Lower lobe of right lung (tissue), 2 donors: ENCODE measurements at regions not wholly inside any gene's neighbourhood (a gene's known extent, or its start where the extent isn't known, plus 50 kb on each side); places are given as distances from the start of the nearest gene placed in this dataset.
"Not testable (repeated sequence)": the region's sequence is repeated elsewhere in the genome, so short reads cannot be mapped to it uniquely, and the experiment has no call there.

Experiments used
- ATAC-seq, 2 donors: fragments of 200-7000 bp; cut with Tn5 transposase; one replicate each; pipeline ENCODE4 v1.9.1; 2020 to 2022; ENCODE audit warnings: mild to moderate bottlenecking in 2 of 2, moderate library complexity in 2 of 2
- DNase-seq: peaks from one replicate; pipeline ENCODE4 v3.0.0-alpha.2; 2020
- H3K27ac ChIP-seq: fragments of 200-600 bp; one replicate; pipeline ENCODE4 v1.8.0; 2022
- H3K27me3 ChIP-seq: fragments of 200-600 bp; one replicate; pipeline ENCODE4 v1.8.0; 2022; ENCODE audit warnings: low read depth
- H3K36me3 ChIP-seq: fragments of 200-600 bp; one replicate; pipeline ENCODE4 v1.8.0; 2022; ENCODE audit warnings: mild to moderate bottlenecking
- H3K4me1 ChIP-seq: fragments of 200-600 bp; one replicate; pipeline ENCODE4 v1.8.0; 2022
- H3K4me3 ChIP-seq: fragments of 200-600 bp; one replicate; pipeline ENCODE4 v1.8.0; 2022; ENCODE audit warnings: mild to moderate bottlenecking
- H3K9me3 ChIP-seq: fragments of 200-600 bp; one replicate; pipeline ENCODE4 v1.8.0; 2022
- intact Hi-C: fragments of 100-400 bp; cut with DNase I; formaldehyde crosslinking; loops from one replicate; pipeline ENCODE4 v1.11.0; 2022
- TF ChIP-seq, protein P1 (sequence below): fragments of 200-600 bp; IDR thresholded peaks from one replicate; pipeline ENCODE4 v1.8.0; 2022; ENCODE audit warnings: antibody characterized with exemption, mild to moderate bottlenecking
- donor health status: DM: no; HTN: yes; CAD: no; lungs with severe emphysema.

DNA sequence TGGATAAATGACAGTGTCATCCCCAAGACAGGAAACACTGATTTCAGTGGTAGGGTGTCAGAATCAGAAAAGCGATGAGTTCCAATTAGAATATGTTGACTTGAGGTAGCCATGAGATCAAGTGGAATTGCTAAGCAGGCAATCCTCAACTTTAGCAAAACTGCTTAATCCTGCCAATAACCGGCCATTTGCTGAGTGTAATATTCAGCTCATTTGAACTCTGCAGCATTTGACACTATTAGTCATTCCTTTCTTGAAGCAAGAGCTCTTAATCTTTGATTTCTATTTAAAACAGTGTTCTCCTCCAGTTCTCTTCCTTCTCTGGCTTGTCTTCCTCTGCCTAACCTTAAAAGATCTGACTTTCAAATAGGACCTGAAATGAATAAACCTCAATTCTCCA lies 68.7 kb upstream of the DCLK2 start:
- ATAC-seq (no peak), DNase-seq (no peak)
- no peaks in the 10 kb centered on the region for H3K36me3 ChIP-seq
- no peaks in the 10 kb centered on the region for H3K27me3 ChIP-seq
- H3K9me3 ChIP-seq, result no peaks in the 10 kb centered on the region
- intact Hi-C loops, result loop anchor here (10.0 kb wide), 1 partner anchor 205 kb away; no protein-coding TSS in a partner anchor
- H3K4me3 ChIP-seq, result no peak overlapping the region
- TF ChIP-seq, protein P1, sequence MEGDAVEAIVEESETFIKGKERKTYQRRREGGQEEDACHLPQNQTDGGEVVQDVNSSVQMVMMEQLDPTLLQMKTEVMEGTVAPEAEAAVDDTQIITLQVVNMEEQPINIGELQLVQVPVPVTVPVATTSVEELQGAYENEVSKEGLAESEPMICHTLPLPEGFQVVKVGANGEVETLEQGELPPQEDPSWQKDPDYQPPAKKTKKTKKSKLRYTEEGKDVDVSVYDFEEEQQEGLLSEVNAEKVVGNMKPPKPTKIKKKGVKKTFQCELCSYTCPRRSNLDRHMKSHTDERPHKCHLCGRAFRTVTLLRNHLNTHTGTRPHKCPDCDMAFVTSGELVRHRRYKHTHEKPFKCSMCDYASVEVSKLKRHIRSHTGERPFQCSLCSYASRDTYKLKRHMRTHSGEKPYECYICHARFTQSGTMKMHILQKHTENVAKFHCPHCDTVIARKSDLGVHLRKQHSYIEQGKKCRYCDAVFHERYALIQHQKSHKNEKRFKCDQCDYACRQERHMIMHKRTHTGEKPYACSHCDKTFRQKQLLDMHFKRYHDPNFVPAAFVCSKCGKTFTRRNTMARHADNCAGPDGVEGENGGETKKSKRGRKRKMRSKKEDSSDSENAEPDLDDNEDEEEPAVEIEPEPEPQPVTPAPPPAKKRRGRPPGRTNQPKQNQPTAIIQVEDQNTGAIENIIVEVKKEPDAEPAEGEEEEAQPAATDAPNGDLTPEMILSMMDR, result no peak
- no peaks in the 10 kb centered on the region for H3K4me1 ChIP-seq
- H3K27ac ChIP-seq, result no peak overlapping the region

DNA sequence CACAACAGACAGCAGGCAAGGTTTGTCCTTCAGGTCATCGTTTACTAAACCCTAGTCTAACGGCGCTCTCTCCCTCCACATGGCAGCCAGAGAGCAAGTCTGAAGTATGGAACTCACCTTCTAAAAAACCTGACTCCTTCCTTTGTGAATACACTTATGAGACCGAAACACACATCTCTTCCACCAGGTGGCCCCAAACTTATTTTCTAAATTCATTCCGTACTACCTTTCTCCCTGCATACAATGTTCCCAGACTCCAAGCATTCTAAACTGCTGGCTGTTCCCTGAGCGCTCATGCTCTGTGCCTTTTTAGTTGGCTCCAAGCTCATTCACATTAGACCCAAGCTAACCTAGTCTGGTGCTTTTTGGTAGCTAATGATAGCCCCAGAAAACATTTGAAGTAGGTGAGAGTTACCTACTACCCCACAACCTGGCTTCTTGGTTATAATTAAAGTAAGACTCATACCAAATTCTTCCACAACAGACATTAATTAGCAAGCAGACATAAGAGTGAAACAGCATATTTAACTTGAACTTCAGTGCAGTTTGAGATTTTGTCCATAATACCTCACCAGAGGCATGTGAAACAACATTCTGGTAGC lies 67.6 kb upstream of the DCLK2 start:
- no peaks in the 10 kb centered on the region for H3K36me3 ChIP-seq
- TF ChIP-seq, protein P1, result peak; percentile 47
- no peaks in the 10 kb centered on the region for H3K27me3 ChIP-seq
- no peak overlapping the region for H3K4me3 ChIP-seq
- H3K4me1 ChIP-seq, result no peaks in the 10 kb centered on the region
- no peak overlapping the region for H3K27ac ChIP-seq
- no peak for DNase-seq
- no peaks in the 10 kb centered on the region for H3K9me3 ChIP-seq
- intact Hi-C loops, result no loop called here
- ATAC-seq, result peak; percentile 57 to 67

- TF ChIP-seq, protein P1, result no peak
- no peaks in the 10 kb centered on the region for H3K4me1 ChIP-seq
- no peaks in the 10 kb centered on the region for H3K9me3 ChIP-seq
- no peak overlapping the region for H3K27ac ChIP-seq
- intact Hi-C loops, result no loop called here
- no peak overlapping the region for H3K4me3 ChIP-seq
- DNase-seq (no peak), ATAC-seq (no peak)
- H3K27me3 ChIP-seq, result no peaks in the 10 kb centered on the region
- H3K36me3 ChIP-seq, result no peaks in the 10 kb centered on the region
Measured at GRCh38 chr4:150012851-150013360, 65.3 kb upstream of the DCLK2 start.

DNA sequence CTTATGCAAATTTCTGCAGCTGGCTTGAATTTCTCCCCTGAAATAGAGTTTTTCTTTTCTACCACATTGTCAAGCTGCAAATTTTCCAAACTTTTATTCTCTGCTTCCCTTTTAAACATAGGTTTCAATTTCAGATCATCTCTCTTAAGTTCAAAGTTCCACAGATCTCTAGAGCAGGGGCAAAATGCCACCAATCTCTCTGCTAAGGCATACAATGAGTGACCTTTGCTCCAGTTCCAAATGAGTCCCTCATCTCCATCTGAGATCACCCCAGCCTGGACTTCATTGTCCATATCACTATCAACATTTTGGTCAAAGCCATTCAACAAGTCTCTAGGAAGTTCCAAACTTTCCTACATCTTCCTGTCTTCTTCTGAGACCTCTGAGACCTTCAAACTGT lies 62.3 kb upstream of the DCLK2 start:
- H3K27me3 ChIP-seq, H3K4me3 ChIP-seq, intact Hi-C loops, H3K9me3 ChIP-seq, DNase-seq, ATAC-seq, H3K4me1 ChIP-seq, H3K36me3 ChIP-seq, H3K27ac ChIP-seq: not testable (repeated sequence)

DNA sequence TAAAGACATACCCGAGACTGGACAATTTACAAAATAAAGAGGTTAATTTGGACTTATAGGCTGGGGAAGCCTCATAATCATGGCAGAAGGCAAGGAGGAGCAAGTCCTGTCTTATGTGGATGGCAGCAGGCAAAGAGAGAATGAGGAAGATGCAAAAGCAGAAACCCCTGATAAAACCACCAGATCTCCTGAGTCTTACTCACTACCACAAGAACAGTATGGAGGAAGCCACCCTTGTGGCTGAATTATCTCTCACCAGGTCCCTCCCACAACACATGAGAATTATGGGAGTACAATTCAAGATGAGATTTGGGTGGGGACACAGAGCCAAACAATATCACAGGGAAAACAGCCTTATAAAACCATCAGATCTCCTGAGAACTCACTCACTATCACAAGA lies 61.6 kb upstream of the DCLK2 start:
- H3K27me3 ChIP-seq, H3K36me3 ChIP-seq, intact Hi-C loops, H3K4me1 ChIP-seq, DNase-seq, H3K9me3 ChIP-seq, H3K27ac ChIP-seq, H3K4me3 ChIP-seq, ATAC-seq: not testable (repeated sequence)

DNA sequence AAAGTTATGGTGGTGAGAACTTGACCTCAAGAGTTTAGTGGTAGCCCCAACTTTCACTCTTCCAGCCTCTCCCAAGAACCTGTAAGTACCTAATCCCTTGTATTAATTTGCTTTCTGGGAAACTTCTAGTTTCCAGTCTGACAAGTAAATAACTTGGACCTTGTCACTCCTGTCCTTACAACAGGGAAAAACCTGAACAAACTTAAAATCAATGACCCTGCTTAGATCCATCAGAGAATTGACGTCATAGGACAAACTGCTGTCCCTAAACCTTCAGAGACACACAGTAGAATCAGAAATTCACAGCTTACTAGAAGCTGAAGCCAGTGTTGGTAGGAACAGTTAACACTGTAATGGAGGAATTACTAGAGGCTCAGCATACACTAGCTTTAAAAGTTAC lies 60.0 kb upstream of the DCLK2 start:
- H3K4me3 ChIP-seq, result no peak overlapping the region
- H3K27ac ChIP-seq, result no peak overlapping the region
- H3K27me3 ChIP-seq, result no peaks in the 10 kb centered on the region
- intact Hi-C loops, result no loop called here
- H3K4me1 ChIP-seq, result no peaks in the 10 kb centered on the region
- H3K36me3 ChIP-seq, result no peaks in the 10 kb centered on the region
- ATAC-seq (no peak), DNase-seq (no peak)
- TF ChIP-seq, protein P1, result no peak
- H3K9me3 ChIP-seq, result no peaks in the 10 kb centered on the region
